ENCODE measurements at regions not wholly inside any gene's neighbourhood (a gene's known extent, or its start where the extent isn't known, plus 50 kb on each side); places are given as distances from the start of the nearest gene placed in this dataset.

DNA sequence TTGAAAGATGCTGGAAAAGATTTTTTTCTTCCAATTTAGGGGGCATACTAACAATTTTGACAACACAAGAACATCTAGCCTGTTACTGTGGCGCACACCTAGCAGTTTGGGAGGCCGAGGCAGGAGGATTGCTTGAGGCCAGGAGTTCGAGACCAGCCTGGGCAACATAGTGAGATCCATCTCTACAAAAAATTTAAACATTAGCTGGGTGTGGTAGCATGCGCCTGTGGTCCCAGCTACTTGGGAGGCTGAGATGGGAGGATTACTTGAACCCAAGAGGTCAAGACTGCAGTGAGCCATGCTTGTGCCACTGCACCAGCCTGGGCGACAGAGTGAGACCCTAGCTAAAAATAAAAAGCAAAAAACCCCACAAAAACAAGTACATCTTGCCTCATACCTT, 168.8 kb downstream of the TANC2 start:
- DNase-seq, result no peak

DNA sequence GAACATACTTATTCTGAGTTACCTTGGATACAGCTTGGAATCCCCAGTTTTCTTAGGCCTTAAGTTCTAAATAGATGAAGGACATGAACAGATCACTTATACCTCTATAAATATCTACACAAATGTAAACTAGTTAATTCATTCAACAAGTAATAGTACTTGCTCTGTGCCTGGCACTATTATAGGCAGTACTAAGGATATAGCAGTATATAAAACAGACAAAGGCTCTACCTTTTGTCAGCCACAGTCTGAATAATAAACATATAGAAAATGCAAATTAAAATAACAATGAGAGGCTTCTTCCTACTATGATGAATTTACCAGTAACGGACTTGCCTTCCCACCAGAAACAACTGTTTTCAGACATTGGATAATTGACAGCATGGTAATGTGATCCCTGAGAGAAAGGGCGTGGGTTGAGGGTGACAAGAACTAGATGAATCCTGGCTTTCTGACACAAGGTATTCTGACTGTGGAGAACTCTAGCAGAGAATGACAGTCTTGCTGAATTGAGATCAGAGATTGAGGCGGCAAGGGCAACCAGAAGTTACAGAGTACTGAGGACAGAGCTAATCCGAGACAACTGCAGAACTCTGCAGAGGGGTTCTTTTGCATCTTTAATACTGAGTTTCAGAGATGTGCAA, 170.5 kb downstream of the TANC2 start:
- no peak for DNase-seq

DNA sequence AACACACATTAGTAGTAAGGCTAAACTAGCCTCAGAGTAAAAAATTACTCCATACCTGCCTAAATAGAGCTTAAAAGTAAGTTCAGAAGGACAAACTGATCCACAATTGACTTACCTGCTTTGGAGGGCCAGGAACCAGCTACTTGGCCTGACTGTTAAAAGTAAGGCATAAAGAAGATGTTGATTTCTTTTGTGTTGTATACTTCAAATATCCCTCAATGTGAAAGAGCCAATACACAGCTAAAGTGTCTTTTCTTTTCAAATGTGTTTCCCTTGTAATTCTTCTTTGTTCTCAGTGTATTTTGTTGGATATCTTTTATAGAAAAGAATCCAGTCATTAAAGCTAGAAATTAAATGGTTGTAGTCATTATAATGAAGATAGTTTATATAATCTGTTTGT, 171.1 kb downstream of the TANC2 start:
- DNase-seq, result no peak

DNA sequence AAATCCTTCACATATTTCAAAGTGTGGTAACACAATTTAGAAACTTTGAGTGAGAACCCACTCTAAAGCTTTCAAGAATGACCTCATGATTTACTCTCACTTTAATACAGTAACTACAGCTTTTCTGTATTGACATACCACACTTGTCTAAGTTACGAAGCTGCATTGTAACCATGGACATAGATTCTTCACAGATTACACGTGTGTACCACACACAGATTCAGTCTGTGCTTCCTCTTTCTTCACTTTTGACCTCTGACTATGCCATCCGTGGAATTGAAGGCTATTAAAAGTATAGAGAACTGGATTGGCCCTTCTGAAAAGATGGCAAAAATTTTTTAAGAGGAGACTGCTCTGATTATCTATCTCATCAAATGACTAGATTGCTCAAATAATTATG, 172.7 kb downstream of the TANC2 start:
- peak; percentile 49 for DNase-seq

DNA sequence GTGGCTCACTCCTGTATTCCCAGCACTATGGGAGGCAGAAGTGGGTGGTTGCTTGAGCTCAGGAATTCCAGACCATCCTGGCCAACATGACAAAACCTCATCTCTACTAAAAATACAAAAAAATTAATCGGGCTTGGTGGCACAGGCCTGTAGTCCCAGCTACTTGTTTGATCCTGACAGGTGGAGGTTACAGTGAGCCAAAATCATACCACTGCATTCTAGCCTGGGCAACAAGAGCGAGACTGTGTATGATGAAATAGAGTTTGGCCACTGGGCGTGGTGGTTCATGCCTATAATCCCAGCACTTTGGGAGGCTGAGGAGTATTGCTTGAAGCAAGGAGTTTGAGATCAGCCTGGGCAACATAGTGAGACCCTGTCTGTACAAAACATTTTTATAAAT, 173.3 kb downstream of the TANC2 start:
- no peak for DNase-seq

DNA sequence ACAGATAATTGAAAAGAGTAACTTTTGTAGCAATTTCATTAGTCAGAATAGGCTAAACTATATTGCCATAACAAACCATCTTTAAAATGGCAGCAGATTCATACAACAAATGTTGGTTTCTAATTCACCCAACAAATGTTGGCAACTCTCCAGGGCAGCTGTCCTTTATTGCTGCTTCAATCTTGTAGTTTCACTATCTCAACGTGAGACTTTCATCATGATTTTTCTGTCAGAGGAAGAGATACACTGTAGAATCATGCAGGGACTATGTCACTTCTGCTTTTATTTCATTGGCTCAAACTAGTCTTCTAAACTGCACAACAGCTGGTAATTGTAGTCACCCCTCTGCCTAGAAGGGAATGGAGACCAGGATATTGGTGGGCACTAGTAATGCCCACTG, 174.2 kb downstream of the TANC2 start:
- DNase-seq, result peak; percentile 52

DNA sequence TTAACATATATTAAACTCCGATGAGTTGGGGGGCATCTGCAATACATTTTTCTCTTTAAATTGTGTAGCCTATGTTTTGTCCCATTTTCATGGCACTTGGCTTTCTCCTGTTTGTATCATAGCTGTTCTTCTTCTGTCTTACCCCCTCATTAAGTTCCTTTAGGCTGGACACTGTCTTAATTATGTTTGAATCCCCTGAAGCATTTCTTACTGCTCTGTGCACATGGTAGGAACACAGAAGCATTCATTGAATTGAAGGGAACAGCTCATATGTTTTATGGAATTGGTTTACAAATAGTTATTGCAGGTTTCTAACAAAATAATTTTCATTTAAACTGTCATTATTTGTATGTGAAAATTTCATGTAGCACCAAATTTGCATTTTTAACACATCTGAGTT, 176.8 kb downstream of the TANC2 start:
- DNase-seq, result no peak

DNA sequence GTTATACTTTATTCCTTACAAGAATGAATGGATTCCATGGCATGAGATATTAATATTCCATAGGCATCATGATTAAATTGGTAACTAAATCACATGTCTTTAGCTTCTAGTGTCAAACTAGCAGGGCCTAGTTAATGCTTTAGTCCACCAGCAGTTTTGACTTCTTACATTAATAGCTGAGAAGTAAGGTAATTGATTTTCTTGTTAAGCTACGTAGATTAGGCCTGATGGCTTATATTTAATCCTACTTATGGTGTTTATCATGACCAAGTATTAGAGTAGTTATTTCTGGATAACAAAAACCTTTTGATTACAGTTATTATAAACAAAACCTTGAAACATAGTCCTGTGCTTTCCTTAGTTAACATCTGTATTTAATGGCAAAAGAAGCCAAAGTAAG, 184.5 kb downstream of the TANC2 start:
- no peak for DNase-seq

DNA sequence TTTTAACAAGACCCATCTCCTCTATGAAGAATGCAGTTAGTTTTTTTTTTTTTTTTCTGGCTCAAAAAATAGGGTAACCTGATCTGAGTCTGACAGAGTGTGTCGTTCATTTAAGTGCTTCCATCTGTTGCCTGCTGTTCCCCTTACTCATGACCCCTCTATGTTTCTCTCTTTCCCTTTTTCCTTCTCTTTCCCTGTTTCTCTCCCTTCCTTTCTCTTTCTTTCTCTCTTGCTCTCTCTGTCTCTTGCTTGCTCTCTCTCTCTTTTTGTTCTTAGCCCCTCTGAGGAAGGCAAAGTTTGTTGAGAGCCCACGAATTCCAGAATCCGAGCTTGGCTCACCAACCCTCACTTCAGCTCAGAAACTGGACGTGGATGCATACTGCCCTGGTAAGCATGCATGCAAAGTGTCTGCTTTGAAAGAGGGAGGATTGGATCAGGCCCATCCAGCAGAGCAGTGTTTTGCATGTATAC, 185.0 kb downstream of the TANC2 start:
- peak; percentile 74 for DNase-seq

DNA sequence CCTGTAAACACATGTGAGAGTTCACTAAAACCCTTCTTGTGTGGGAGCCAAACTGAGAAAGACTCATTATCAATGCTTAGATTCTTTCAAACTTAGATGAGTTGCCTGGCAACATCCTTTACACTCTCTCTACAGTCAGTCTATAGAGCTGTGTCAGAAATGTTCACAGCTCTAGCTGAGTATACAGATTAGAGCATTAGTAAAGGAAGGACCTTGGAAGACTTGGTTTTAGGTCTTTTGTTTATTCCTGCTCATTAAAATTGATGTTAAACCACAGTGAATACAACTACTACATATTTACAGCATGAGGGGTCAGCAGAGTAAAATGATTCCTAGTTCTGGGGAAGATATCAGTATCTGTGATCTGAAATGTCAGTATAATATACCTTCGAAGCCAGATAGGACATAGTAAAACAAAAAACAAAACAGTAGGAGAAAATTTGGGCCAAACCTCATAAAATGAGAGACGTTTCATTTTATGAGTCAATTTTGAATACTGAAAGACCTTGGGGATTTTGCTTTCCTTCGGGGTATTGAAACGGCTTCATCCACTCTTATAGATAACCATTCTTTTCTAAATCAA, 186.0 kb downstream of the TANC2 start:
- peak; percentile 35 for DNase-seq

DNA sequence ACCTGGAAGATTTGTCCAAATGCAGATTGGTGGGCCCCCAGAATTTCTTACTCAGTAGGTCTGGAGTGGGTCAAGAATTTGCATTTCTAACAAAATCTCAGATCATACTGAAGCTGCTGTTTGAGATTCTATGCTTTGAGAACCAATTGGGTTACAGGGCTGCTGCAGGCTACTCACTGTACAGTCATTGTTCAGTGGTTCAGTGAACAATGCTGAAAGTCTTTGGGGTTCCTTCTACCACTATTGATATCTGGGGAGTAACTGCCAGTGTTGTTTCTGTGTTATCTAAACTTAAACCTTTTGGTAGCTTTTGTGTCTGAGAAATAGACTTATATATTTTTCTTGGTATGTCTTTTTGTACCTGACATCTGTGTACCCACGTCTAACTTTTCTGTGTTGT, 187.5 kb downstream of the TANC2 start:
- no peak for DNase-seq

DNA sequence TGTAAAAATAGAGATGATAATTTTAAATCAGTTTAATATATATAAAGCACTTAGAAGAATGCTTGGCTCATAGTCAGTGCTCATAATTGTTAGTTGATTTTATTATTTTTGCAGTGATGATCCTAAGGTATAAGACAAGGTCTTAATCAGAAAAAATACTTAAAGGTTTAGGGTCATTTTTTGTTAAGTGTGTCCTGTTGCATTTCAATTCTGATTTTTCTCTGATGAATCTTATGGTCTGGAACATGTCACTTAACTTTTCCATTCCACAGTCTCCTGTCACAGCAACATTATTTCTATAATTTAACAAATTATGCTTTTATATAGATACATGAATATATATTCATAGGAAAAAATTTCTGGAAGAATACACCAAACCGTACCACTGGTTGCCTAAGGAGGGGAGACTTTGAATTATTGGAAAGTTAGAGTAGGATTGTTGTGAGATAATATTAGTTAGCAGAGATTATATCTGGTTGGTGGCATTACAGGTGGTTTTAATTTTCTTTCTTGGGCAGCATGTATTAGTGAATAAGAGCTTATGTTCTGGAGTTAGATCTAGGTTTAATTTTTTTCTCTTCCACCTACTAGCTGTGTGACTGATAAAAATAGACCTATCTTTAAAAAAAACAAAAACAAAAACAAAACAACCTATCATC, 188.7 kb downstream of the TANC2 start:
- DNase-seq, result peak; percentile 5

DNA sequence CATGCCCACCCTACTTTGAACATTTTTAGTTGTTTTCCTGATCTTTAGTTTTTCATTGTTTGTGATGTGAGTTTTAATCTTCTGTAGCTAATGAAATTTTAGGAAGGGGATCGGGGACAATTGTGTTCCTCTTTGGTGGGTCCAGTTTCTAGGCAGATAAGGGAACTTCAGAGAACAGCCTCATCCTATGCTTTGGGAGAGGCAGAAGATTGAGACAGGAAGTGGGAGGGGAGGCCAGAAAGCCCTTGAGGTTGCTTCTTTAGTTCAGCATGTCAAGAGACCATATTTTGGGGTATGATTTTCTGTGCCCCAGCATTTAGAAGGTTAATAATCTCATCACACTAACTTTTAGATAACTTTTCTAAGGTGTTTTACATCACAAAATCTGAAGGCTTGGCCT, 191.0 kb downstream of the TANC2 start:
- DNase-seq, result no peak

DNA sequence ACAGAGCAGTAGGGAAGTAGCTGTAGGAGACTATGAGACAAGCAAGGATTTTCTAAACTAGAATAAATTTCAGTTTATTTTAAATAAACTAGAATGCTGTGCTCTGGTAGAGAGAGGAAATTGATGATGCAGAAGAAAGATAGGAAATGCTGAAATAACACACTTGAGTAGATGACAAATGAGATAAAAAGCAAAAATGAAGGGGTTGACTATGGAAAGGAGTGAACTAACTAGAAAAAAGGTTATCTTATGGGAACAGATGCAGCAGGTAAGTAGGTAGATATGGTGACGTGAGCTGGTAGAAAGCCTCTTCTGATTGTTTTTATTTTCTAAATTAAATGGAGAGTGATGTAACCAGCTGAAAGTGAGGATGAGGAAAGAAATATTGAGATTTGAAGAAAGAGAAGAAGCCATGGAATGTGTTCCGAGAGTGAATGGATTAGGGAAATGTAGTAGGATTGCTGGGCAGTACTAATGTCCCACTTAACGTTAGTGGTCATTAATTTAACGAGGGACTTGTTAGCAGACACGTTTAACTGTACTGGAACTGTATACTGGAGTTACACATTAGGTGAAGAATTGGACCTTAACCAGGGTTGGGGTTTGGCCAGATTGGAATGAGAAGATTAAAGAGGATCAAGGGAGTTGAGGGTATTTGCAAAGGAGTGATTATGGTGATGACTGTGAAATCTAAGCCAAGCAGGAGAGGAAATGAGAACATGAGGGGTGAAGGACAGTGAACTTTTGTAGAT, 196.5 kb downstream of the TANC2 start:
- DNase-seq, result no peak

DNA sequence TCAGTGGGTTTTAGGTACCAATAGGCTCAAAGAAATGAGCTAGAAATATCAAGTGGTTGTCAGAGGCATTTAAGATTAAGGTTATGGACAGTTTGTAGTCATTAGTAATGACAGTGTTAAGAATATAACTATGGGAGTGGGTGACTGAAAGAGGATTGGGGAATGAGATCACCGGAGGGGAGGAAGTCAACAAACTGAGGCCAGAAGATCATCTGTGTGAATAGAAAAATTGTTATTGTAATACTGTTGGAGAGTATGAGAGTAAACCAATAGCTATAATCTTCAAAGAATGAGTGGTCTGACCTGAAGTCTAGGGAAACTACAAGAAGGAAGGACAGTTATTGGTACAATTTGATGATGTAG, 197.1 kb downstream of the TANC2 start:
- no peak for DNase-seq

DNA sequence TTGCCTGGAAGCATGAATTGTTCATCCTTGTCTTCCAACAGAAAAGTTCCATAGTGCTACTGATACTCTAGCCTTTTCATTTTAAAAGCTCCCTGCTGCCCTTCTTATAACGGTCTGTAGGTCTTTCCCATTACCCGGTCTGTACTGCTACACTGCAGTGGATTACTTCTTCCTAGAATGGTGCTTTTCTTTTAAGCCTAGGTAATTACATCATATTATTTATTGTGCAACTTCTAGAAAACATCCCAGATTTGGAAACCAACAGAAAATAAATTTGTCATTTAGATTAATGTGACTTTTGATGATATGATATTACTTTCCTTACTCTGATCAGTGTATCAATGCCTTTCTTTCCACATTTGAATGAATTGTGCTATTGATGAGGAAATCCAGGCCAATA, 199.4 kb downstream of the TANC2 start:
- no peak for DNase-seq

DNA sequence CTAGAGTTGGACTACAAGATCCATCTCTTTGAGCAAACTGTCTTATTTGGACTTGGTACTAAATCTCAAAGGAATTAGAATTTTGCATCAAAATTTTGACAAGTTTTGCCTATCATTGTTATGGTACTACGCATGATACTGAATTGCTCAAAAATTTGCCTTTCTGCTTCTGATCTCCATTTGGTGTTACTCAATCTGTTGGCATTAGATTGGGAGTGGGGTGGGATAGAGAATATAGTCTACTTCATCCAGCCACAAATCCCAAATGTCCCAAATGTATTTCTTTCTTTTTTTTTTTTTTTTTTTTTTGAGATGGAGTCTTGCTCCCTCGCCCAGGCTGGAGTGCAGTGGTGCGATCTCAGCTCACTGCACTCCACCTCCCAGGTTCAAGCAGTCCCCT, 204.8 kb downstream of the TANC2 start:
- DNase-seq, result no peak

DNA sequence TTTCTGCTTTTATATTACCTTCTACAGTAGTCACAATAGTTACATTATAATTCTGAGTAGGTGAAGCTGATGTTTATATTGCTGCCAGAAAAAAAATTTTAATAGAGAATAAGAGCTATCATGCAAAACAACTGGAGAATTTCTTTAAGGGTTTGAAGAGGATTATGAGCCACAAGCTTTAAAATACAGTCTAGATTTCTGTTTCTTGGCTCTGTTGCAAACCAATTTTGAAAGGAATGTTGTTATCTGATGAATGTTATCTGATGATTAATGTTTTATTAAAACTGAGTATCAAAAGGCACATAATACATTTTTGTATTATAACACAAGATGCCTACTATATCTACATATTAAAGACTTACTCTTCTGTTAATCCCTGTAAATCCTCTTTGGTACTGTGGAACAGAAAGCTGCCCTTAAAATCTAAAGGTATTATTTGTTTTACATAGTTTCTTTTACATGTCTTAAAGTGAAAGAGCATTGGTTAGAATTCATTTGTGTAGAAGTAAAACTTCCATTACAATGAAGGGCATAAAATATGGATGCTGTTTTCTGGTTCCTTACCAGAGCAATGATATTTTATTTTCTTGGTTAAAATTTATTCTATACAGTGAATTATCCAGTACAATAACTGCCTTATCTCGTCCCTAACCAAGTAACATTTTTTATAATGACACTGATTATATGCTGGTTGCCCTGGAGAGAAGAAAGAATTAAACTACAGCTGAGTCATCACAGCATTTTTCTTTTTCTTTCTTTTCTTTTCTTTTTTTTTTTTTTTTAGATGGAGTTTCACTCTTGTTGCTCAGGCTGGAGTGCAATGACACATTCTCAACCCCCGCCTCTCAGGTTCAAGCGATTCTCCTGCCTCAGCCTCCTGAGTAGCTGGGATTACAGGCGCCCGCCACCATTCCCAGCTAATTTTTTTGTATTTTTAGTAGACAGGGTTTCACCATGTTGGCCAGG, 205.7 kb downstream of the TANC2 start:
- peak; percentile 53 for DNase-seq

DNA sequence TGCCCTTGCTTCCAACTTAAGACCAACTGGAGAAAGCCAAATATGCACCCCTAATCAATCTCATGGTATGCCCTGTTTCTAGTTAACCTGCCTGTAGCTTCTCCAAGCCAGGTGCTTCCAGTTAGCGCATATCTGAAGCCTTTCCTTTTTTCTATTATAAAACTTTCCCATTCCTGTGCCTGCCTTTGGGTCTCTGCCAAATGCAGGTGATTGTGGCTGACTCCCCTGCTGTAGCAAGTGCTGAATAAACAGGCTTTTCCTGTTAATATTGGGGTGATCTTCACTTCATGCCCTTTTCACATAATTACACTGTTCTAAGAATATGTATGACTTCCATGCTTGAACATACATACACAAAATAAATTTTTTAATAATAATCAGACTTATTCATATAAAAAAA, 207.4 kb downstream of the TANC2 start:
- DNase-seq, result no peak

DNA sequence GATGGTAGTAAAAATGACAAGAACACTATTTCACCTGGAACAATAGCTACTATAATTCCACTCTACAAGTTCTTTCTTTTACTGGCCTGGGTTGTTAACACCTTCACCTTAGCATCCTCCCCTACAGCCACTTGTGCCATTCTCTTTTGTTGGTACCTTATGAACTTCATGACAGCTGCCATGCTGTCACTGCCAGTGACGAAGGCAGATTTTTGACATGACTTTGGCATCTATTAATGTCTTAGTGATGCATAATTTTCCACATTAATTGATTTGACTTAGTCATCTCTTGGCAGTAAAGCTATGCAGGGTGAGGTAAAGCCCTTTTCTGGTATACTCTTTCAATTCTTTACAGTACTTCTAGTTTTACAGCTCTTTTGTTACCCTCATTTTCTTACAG, 207.9 kb downstream of the TANC2 start:
- peak; percentile 18 for DNase-seq

DNA sequence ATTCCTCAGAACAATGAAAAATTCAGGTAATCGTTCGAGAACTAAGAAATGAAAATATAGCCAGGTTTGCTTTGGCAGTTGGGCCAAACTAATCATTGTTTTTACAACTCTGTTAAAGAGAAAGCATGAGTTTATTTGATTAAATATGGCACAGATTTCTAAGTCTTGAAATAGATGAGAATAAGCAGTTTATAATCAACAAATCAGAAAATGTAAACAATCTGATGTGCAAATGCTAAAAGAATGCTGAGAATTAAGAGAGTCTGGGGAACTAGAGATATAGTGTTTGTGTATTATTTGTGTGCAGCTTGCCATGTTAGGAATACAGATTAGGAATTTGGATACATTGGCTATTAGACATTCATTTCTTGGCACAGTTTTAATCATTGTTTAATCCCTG, 212.5 kb downstream of the TANC2 start:
- DNase-seq, result peak; percentile 24

DNA sequence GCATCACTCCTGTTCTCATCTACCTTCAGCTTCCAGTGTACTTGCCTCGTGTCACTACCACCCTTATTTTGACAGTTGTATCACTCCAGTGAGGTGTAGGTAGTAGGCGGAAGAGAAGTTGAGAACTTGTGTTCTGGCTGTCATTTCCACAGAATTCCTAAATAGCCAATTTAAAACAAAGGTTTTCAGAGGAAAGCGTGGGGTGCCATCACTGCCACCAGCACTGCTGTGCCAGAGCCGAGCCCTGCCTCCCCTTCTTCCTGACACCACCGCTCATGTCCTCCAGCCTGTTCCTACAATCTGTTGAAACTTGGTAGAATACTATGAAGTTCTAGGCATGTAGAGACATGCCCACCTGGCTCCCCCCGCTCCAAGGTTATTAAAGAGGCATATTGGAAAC, 215.8 kb downstream of the TANC2 start:
- no peak for DNase-seq

Measured in fibroblast of skin of abdomen (primary cell).